BJ (cell line): ENCODE measurements at regions not wholly inside any gene's neighbourhood (a gene's known extent, or its start where the extent isn't known, plus 50 kb on each side); places are given as distances from the start of the nearest gene placed in this dataset.
"Not testable (repeated sequence)": the region's sequence is repeated elsewhere in the genome, so short reads cannot be mapped to it uniquely, and the experiment has no call there.

ENCODE experiments used
- CTCF ChIA-PET: fragments of 350-600 bp; formaldehyde crosslinking; extraction: SDS; loops from one replicate; lab custom pipeline; 2021; ENCODE audit warnings: antibody characterized with exemption, inconsistent platforms; lab: Yijun Ruan, JAX
- POLR2A ChIA-PET: fragments of 300-600 bp; sonication (Branson Sonifier 250); formaldehyde crosslinking; extraction: SDS; loops from one replicate; lab custom pipeline; 2021; ENCODE audit warnings: antibody characterized with exemption; lab: Charles Lee
- DNase-seq: peaks from one replicate; pipeline ENCODE4 v3.0.0-alpha.2; 2011; ENCODE audit warnings: low read depth
- H3K27me3 ChIP-seq: 2 replicates; pipeline ENCODE4 v1.6.0; 2011; ENCODE audit warnings: low read length; ENCODE audit not compliant: control insufficient read depth, insufficient read depth
- H3K36me3 ChIP-seq: 2 replicates; pipeline ENCODE4 v1.5.1; 2011; ENCODE audit warnings: low read length; ENCODE audit not compliant: control insufficient read depth, insufficient read depth
- H3K4me3 ChIP-seq: 2 replicates; pipeline ENCODE4 v1.5.1; 2011; ENCODE audit warnings: low read depth, mild to moderate bottlenecking, control low read depth, low read length
- CTCF ChIP-seq: IDR thresholded peaks from 2 replicates; pipeline ENCODE4 v1.5.1; 2011; ENCODE audit warnings: low read depth, mild to moderate bottlenecking, control low read depth, inconsistent platforms, low read length, moderate library complexity; ENCODE audit not compliant: insufficient read depth

DNA sequence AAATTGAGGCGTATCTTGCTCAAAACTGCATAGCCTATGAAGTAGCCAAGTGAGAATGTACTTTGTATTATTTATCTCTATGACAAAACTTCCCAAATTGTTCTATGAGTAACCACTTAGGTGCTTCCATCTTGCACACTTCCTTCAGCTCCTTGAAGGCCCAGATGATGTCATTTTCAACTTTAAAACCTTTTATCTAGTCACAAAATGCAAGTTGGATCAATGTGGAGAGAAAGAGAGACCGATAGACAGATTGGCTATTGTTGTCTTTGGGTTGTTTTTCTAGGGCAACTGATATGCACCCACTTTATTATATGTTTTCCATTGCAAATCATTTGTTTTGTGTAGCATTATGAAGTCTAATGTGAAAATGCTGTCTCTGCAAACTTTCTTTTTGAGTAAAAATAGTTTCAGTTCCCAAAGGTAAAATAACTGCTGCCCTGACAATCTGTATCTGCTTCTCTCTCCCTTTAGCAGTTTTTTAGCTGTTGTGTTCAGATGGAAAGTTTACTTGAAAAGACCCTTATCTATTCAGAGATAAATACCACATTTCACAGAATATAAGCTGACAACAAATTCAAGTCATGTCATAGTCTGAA lies 73.7 kb upstream of the CITED2 start:
- H3K27me3 ChIP-seq: no peaks in the 10 kb centered on the region
- no peak overlapping the region for H3K4me3 ChIP-seq
- H3K36me3 ChIP-seq: no peaks in the 10 kb centered on the region
- ChIA-PET CTCF (interaction anchor here (0.7 to 1.0 kb wide), 2 partner anchors 12 to 130 kb away, joined by 3 to 4 read pairs; no protein-coding TSS in a partner anchor), POLR2A (no interaction called here)
- no peak for DNase-seq
- no peak for TF ChIP-seq CTCF

DNA sequence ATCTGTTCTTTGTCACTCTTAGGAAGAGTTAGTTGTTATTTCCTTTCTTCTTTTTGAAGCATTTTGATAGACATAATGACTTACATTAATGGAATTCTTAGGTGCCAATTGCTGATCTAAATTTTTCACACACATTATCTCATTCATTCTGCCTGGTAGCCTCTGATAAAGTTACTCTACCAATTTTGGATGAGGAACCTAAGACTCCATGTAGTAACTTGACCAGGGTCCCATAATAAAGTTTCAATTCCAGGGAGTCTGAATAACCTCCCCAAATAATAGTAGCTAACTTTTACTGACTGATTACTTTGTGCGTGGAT lies 73.2 kb upstream of the CITED2 start:
- H3K27me3 ChIP-seq: no peaks in the 10 kb centered on the region
- H3K36me3 ChIP-seq: no peaks in the 10 kb centered on the region
- POLR2A ChIA-PET: no interaction called here
- CTCF ChIA-PET: interaction anchor here (0.6 to 1.0 kb wide), 3 partner anchors 13 to 130 kb away, joined by 3 to 4 read pairs (median 4); no protein-coding TSS in a partner anchor
- H3K4me3 ChIP-seq: no peak overlapping the region
- no peak for TF ChIP-seq CTCF
- DNase-seq: no peak

DNA sequence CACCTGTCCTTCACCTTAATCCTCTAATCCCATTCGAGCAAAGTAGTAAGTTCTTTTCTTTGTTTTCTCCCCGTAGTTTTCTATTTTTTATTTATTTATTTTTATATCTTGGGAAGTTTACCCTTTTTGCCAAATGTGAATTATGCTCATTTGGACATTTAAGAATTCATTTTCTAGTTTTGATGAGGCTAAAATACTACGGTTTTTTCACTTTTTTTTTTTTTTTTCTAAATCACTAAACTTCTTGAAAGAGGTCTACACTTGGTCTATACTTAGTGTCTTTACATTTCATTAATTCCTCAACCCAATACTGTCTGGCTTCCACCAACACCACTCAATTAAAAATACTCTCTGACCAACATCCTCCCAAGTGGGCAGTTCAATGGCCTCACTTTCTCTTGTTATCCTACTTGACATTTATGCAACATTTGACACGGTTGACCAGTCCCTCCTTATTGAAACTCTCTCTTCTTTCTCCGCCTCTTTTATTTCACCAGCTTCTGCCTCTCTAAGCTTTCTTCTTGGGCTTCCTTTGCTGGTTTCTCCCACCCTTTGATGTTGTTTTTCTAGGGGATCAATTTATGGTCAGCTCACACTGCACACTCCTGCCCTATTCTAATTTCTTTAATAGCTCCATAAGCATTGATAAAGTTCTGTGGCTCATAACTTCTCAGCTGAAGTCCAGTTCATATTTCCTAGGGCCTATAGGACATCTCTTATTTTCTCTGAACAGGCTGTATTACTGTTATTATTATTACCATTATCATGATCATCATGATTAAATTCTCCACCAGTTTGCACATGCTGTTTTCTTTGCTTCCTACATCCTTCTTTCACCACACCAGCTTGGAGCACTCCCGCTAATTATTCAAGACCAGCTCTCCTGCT lies 72.6 kb upstream of the CITED2 start:
- ChIA-PET POLR2A (no interaction called here), CTCF (interaction anchor here (0.6 to 1.0 kb wide), 5 partner anchors 10 to 131 kb away, joined by 3 to 4 read pairs (median 3); no protein-coding TSS in a partner anchor)
- Histone ChIP-seq H3K27me3 (no peaks in the 10 kb centered on the region), H3K36me3 (no peaks in the 10 kb centered on the region), H3K4me3 (no peak overlapping the region)
- no peak for DNase-seq
- no peak for TF ChIP-seq CTCF

DNA sequence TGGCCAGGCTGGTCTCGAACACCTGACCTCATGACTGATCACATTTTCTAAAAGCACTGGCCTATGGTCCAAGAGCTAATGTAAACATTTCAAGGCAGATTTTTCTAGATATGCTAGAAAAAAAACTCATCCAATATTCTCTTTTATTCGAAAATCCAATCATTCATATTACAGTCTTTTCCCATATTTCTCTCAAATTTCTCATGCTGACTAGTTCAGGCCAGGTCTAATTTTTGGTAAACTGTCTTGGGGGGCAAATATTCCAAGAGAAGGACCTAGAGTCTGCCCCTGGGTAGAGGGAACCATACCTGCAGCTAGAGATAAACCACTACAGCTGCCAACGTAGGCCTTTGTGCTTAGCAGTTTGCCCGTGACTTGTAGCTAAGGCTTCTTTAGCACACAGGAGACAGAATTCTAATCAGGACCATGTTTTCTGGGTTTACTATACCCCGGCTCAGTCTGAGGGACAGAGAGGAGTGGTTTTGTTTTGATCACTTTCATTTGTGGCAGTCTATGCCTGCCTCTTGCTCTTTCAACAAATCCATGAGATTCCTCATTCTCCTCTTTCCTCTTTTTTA lies 71.8 kb upstream of the CITED2 start:
- no peak for DNase-seq
- H3K36me3 ChIP-seq: no peaks in the 10 kb centered on the region
- POLR2A ChIA-PET: no interaction called here
- TF ChIP-seq CTCF: no peak
- H3K27me3 ChIP-seq: no peaks in the 10 kb centered on the region
- CTCF ChIA-PET: interaction anchor here (0.6 to 1.0 kb wide), 2 partner anchors 11 to 26 kb away, joined by 3 read pairs; no protein-coding TSS in a partner anchor
- H3K4me3 ChIP-seq: no peak overlapping the region

- H3K4me3 ChIP-seq, CTCF ChIA-PET, DNase-seq, H3K36me3 ChIP-seq, H3K27me3 ChIP-seq, POLR2A ChIA-PET: not testable (repeated sequence)
Observed at GRCh38 chr6:139444273-139444787, 69.9 kb upstream of the CITED2 start.
